Fibroblast of mammary gland (primary cell): ENCODE measurements at regions not wholly inside any gene's neighbourhood (a gene's known extent, or its start where the extent isn't known, plus 50 kb on each side); places are given as distances from the start of the nearest gene placed in this dataset.

Experiments
- DNase-seq: peaks from one replicate; pipeline ENCODE4 v3.0.0-alpha.2; 2010; ENCODE audit warnings: low read depth
- H3K4me3 ChIP-seq: 2 replicates; pipeline ENCODE4 v1.5.1; 2011; ENCODE audit warnings: low read depth, mild to moderate bottlenecking, low read length, moderate library complexity; ENCODE audit not compliant: control insufficient read depth
- CTCF ChIP-seq: conservative IDR thresholded peaks from 2 replicates; pipeline ENCODE4 v1.5.1; 2011; ENCODE audit warnings: low read depth, low read length, inconsistent platforms; ENCODE audit not compliant: control insufficient read depth, insufficient read depth

GRCh38 chr2:105567996-105568494 is 169.2 kb upstream of the FHL2 start:
- no peak for DNase-seq

GRCh38 chr2:105563000-105563719 is 164.3 kb upstream of the FHL2 start:
- no peak for DNase-seq
- H3K4me3 ChIP-seq, result no peak overlapping the region
- no peak for TF ChIP-seq CTCF

More at GRCh38 chr2:105567996-105568494, 169.2 kb upstream of the FHL2 start:
- no peak overlapping the region for H3K4me3 ChIP-seq
- no peak for TF ChIP-seq CTCF

- no peak overlapping the region for H3K4me3 ChIP-seq
- no peak for DNase-seq
- TF ChIP-seq CTCF, result no peak
Observed at GRCh38 chr2:105561401-105561800, 162.6 kb upstream of the FHL2 start.

GRCh38 chr2:105560157-105560556 is 161.3 kb upstream of the FHL2 start:
- TF ChIP-seq CTCF, result no peak
- DNase-seq, result no peak
- no peak overlapping the region for H3K4me3 ChIP-seq

- DNase-seq, result no peak
- no peak for TF ChIP-seq CTCF
- H3K4me3 ChIP-seq, result no peak overlapping the region
Observed at GRCh38 chr2:105557021-105557920, 158.4 kb upstream of the FHL2 start.

- no peak overlapping the region for H3K4me3 ChIP-seq
- no peak for DNase-seq
- TF ChIP-seq CTCF, result no peak
Observed at GRCh38 chr2:105556366-105556765, 157.5 kb upstream of the FHL2 start.
